Ishikawa (cell line): ENCODE measurements at regions not wholly inside any gene's neighbourhood (a gene's known extent, or its start where the extent isn't known, plus 50 kb on each side); places are given as distances from the start of the nearest gene placed in this dataset.

Experiments used
- CEBPB ChIP-seq: IDR thresholded peaks from 2 replicates; pipeline ENCODE4 v1.6.1; 2012
- CREB1 ChIP-seq: IDR thresholded peaks from 2 replicates; pipeline ENCODE4 v1.6.1; 2012; ENCODE audit warnings: low read depth
- EGR1 ChIP-seq: IDR thresholded peaks from 2 replicates; pipeline ENCODE4 v1.6.1; 2012
- EP300 ChIP-seq: IDR thresholded peaks from 2 replicates; pipeline ENCODE4 v1.6.1; 2012; ENCODE audit warnings: borderline replicate concordance
- FOXM1 ChIP-seq: IDR thresholded peaks from 2 replicates; pipeline ENCODE4 v1.6.1; 2012; ENCODE audit warnings: low read depth, borderline replicate concordance
- NFIC ChIP-seq: IDR thresholded peaks from 2 replicates; pipeline ENCODE4 v1.6.1; 2012
- RAD21 ChIP-seq: IDR thresholded peaks from 2 replicates; pipeline ENCODE4 v1.6.1; 2012; ENCODE audit warnings: low read depth
- TAF1 ChIP-seq: IDR thresholded peaks from 2 replicates; pipeline ENCODE4 v1.6.1; 2012; ENCODE audit warnings: low read depth, mild to moderate bottlenecking
- TCF12 ChIP-seq: IDR thresholded peaks from 2 replicates; pipeline ENCODE4 v1.6.1; 2012; ENCODE audit warnings: low read depth
- TEAD4 ChIP-seq: IDR thresholded peaks from 2 replicates; pipeline ENCODE4 v1.6.1; 2012
- YY1 ChIP-seq: IDR thresholded peaks from 2 replicates; pipeline ENCODE4 v1.6.1; 2012; ENCODE audit warnings: low read depth
- ZBTB7A ChIP-seq: IDR thresholded peaks from 2 replicates; pipeline ENCODE4 v1.6.1; 2012; ENCODE audit warnings: low read depth
- TF ChIP-seq, protein P1 (sequence below): IDR thresholded peaks from 2 replicates; pipeline ENCODE4 v1.6.1; 2012
- TF ChIP-seq, protein P2 (sequence below): IDR thresholded peaks from 2 replicates; pipeline ENCODE4 v1.6.1; 2012
- TF ChIP-seq, protein P3 (sequence below): IDR thresholded peaks from 2 replicates; pipeline ENCODE4 v1.6.1; 2012; ENCODE audit warnings: low read depth, mild to moderate bottlenecking

GRCh38 chr14:70256601-70257000 is 67.8 kb upstream of the SLC8A3 start:
- TF ChIP-seq ZBTB7A (no peak), TCF12 (no peak), TAF1 (no peak), RAD21 (no peak), YY1 (no peak), EP300 (no peak), EGR1 (no peak), CEBPB (no peak)
- TF ChIP-seq, protein P1, sequence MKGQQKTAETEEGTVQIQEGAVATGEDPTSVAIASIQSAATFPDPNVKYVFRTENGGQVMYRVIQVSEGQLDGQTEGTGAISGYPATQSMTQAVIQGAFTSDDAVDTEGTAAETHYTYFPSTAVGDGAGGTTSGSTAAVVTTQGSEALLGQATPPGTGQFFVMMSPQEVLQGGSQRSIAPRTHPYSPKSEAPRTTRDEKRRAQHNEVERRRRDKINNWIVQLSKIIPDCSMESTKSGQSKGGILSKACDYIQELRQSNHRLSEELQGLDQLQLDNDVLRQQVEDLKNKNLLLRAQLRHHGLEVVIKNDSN: no peak
- TF ChIP-seq, protein P2, sequence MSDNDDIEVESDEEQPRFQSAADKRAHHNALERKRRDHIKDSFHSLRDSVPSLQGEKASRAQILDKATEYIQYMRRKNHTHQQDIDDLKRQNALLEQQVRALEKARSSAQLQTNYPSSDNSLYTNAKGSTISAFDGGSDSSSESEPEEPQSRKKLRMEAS: no peak

GRCh38 chr14:70254476-70254961 is 65.8 kb upstream of the SLC8A3 start:
- TF ChIP-seq CREB1: no peak
- TF ChIP-seq FOXM1: no peak
- peak; percentile 72; the same call in 1 of the 2 replicates for TF ChIP-seq NFIC

GRCh38 chr14:70245026-70245425 is 56.3 kb upstream of the SLC8A3 start:
- TF ChIP-seq TEAD4: no peak
- TF ChIP-seq YY1: no peak
- TF ChIP-seq EP300: no peak
- TF ChIP-seq RAD21: no peak
- no peak for TF ChIP-seq TAF1
- no peak for TF ChIP-seq CREB1
- TF ChIP-seq, protein P3, sequence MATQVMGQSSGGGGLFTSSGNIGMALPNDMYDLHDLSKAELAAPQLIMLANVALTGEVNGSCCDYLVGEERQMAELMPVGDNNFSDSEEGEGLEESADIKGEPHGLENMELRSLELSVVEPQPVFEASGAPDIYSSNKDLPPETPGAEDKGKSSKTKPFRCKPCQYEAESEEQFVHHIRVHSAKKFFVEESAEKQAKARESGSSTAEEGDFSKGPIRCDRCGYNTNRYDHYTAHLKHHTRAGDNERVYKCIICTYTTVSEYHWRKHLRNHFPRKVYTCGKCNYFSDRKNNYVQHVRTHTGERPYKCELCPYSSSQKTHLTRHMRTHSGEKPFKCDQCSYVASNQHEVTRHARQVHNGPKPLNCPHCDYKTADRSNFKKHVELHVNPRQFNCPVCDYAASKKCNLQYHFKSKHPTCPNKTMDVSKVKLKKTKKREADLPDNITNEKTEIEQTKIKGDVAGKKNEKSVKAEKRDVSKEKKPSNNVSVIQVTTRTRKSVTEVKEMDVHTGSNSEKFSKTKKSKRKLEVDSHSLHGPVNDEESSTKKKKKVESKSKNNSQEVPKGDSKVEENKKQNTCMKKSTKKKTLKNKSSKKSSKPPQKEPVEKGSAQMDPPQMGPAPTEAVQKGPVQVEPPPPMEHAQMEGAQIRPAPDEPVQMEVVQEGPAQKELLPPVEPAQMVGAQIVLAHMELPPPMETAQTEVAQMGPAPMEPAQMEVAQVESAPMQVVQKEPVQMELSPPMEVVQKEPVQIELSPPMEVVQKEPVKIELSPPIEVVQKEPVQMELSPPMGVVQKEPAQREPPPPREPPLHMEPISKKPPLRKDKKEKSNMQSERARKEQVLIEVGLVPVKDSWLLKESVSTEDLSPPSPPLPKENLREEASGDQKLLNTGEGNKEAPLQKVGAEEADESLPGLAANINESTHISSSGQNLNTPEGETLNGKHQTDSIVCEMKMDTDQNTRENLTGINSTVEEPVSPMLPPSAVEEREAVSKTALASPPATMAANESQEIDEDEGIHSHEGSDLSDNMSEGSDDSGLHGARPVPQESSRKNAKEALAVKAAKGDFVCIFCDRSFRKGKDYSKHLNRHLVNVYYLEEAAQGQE: no peak
- no peak for TF ChIP-seq NFIC
- no peak for TF ChIP-seq FOXM1
- TF ChIP-seq TCF12: no peak

GRCh38 chr14:70239802-70240201 is 51.1 kb upstream of the SLC8A3 start:
- TF ChIP-seq CREB1 (no peak), TCF12 (no peak), EP300 (no peak), YY1 (no peak), CEBPB (no peak), ZBTB7A (no peak), FOXM1 (no peak)
- TF ChIP-seq, protein P2: no peak
